ENCODE measurements at regions not wholly inside any gene's neighbourhood (a gene's known extent, or its start where the extent isn't known, plus 50 kb on each side); places are given as distances from the start of the nearest gene placed in this dataset.

- no peak for TF ChIP-seq POLR2A (IDR thresholded peaks at IDR 0.05)
- TF ChIP-seq CTCF (IDR thresholded peaks at IDR 0.05) = no peak
Measured at GRCh38 chr4:36835246-36835645, 409.3 kb upstream of the NWD2 start.
